ENCODE measurements at regions not wholly inside any gene's neighbourhood (a gene's known extent, or its start where the extent isn't known, plus 50 kb on each side); places are given as distances from the start of the nearest gene placed in this dataset.

DNA sequence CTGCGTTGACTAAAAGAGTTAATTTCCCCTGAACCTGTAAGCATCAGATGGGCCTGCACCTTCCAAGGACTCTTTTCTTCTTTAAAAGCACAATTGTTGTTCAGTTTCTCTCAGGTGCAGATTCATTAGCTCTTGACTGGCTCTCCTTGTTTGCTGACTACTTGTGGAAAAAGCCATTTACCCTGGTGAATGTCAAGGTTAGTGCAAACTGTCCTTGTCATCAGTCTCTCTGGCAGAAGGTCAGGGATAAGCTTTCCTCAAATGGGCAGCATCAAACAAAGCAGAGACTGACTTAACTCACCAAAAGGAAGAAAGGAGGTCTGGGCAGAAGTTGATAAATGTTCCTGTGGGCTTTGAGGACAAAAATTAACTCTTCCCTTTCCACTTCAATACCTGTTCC, 922.7 kb downstream of the BCL11A start:
- DNase-seq = no peak

GRCh38 chr2:59627599-59627998, 925.9 kb downstream of the BCL11A start:
- no peak for DNase-seq

DNA sequence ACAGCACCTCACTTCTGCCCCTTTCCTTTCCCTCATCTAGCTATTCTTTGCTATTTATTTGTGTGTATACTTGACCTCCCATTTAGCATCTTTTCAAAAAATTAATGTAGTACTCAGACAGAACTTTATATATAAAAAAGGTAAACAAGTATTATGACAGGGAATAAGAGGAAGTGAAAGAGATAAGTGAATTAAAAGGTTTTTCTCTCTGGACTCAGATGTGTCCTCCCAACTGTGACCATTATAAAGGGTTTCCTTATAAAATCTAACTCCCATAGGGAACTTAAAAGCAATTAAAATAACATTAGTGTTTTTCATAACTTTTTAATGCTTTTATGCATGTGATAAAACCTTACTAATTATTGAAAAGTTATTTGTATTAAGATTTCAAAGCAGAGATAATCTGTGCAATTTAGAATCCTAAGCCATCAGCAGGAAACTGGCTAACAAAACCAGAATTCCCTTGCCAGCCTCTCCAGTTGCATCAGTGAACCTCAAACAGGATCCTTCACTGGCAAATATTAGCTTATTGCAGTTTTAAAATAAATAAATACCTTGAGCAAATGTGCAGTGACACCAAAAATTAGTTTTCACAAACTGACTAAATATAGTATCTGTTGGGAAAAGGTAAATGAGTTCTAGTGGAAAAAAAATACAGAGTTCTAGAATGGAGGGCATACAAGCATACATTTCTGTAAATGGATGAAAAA, 930.7 kb downstream of the BCL11A start:
- DNase-seq = no peak

GRCh38 chr2:59604123-59604522, 949.3 kb downstream of the BCL11A start:
- no peak for DNase-seq

DNA sequence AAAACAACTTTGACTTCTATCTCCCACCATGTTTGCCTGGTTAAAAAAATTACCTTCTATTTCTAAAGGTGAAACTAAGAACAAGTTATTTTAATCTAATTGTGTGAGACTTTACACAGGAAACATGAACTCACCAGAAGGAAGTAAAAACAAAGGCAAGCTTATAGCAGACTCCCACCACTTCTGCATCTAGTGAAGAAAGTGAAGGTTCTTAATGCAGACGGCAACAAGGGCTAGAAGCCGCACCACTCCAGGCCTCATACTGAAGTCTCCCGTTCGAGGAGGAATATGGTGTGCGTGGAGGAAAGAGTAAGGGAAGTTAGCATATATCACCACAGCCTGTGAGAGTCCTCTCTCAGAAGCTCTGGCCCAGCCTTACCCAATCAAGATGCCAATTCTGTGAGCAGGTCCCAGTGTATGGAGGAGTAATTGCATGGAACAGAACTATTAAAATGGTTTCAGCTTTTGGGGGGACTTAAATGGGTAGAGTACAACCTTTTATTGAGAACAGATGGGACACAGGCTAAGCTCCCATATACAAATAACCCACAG, 958.7 kb downstream of the BCL11A start:
- no peak for DNase-seq

DNA sequence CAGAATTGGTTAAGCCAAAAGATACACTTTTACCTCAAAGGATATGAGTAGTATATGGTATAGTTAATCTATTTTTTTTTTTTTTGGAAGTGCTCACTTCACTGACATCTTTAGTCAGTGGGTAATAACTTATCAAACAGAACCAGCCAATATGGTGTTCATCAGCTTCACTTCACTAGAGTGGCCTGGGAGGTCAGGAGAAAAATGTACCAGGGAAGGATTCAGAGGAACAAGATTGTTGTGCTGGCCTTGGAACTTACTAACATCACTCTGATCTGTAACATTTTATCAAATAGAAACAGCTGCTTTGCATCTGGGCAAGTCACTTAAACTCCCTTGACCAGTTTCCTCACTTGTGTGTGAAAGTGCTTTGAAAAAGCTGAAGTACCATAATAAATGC, 962.7 kb downstream of the BCL11A start:
- no peak for DNase-seq

DNA sequence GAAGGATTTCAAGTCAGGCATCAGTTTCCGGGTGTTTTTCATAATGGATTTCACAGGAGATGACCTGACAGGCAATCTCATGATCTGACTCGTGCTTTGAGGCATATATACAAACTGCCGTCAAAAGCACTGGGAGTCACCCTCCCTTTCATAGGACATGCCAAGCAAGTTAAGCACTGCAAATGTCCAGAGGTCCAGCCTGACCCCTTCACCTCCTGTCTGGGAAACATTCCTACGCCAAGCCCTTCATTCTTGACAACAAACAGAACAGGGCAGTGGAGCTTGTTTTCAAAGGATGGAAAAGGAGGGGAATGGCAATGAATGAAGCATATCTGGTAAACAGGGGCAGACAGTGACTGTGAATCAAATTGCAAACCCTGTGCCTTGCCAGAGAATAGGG, 963.6 kb downstream of the BCL11A start:
- no peak for DNase-seq

DNA sequence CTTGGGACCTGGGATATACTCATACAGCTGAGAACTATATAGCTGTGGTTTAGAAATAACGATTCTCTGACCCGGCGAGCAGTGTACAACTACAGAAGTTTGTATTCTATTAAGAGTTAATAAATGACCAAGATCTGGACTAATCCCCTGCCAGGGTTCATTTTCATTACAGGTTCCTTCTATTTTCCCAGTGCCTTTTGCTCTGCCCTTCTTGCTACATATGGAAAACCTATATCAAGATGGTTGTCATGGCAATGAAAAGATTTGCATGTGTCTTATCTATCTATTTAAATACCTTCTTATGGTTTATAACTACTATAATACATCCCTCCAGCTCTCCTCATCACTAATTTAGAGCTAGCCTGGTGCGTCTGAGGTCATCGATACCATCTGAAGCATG, 965.2 kb downstream of the BCL11A start:
- DNase-seq = no peak

DNA sequence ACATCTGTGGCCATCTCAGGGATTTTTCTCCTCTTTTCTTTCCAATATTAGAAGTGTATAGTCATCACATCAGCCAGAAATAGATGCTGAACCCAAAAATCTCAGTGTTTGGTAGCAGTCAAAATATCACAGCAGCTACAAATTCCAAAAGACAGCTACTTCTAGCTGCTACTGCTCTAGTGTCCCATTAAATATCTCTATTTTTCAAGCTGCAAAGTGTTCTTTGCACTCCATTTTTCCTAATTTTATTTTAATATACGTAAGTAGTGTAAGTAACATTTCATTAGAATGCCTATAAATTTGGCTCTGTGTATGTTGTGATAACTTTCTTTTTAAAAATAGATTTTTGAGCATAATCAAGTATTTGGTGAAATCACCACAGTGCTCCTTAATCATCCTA, 967.3 kb downstream of the BCL11A start:
- DNase-seq = no peak

DNA sequence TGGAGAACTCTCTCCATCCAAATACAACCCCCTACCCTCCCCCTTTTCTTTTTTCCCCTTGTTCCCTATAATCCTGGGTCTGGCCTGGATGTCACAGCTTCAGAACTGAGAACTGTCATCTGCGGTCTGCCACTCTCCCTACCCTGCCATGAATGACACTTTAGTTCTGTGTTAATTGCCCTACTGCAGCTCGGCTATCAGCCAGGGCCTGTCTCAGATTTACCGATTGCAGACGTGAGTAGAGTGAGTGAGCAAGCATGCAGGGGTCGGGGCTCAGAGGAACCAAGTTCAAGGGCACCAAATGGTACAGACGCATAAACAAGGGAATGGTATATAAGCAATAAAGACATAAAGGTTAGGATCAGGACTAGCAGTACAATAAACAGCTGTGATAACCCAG, 967.8 kb downstream of the BCL11A start:
- no peak for DNase-seq

DNA sequence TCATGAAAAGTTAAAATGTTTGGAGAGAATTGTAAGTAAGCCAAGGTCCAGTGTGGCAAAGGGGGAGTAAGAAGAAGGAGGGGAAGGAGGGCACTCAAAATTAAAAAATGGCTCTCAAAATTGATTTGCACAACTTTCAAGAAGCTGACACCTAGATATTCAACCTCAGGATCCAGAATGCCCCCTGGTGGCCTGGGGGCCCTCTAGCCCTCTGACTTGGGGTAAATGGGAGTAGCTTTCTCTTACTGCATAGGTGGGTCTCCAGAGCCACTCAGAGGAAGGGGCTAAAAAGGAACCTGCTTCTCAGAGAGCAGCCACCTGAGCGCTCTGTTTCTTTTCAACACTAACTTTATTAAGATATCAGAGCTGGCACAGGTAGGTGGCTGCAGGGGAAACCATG, 968.5 kb downstream of the BCL11A start:
- no peak for DNase-seq

DNA sequence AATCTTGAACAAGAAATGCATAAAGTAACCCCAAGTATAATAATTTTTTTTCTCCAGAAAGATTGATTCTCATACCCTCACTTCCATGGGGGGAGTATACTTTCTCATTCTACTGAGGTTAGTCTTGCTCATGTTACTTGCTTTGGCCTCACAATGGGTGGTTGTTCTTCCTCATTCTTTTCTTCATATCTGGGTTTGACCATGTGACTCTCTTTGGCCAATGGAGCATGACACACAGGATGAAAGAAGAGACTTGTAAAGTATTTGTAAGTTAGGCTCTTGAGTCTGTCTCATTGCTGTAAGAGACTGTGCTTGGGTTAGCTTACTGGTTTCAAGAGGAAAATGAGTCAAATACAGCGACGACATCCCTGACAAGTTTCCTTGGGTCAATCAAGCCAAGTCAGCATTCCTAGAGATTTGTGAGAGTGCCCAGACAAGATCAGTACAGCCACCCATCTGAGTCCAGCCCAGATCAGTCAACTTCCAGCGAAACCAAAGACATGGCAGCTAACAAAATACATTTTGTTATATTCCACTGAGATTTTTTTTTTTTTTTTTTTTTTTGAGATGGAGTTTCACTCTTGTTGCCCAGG, 970.2 kb downstream of the BCL11A start:
- DNase-seq = no peak

DNA sequence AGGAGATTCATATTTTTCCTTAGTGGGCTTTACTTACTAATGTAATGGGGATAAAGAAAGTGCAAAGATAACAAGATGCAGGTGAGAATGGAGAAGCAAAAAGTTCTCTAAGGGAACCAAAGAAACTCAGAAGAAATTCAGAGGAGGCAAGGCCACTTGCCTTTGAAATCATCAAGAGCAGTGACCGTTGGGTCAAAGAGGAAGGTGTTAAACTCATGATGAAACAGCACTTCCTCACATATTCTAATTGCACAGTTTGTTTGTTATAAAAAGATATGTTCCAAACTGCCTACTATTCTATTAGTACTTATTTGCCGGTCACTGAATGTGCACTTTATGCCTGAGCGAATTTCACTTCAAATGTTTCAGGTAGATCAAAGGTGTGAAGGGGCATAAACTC, 975.1 kb downstream of the BCL11A start:
- DNase-seq = no peak

GRCh38 chr2:59575191-59575590, 978.3 kb downstream of the BCL11A start:
- no peak for DNase-seq

GRCh38 chr2:59572227-59572626, 981.2 kb downstream of the BCL11A start:
- DNase-seq = no peak

DNA sequence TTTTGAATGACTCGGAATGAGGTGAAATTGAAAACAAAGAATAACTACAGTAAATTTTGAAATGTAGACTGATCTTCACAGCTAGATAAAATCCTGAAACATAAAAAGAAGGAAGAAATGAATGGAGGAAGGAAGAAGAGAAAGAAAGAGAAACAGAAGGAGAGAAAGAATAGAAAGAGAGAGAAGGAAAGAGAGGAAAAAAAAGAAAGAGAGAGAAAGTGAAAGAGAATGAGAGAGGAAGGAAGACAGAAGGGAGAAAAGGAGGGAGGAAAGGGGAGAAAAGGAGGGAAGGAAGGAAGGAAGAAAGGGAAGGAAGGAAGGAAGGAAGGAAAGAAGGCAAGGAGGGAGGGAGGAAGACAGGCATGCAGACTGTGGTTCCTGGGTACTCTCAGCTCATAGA, 982.6 kb downstream of the BCL11A start:
- no peak for DNase-seq

- DNase-seq = no peak
These were observed 984.3 kb downstream of the BCL11A start for GRCh38 chr2:59569124-59569523.

GRCh38 chr2:59568461-59568860, 985.0 kb downstream of the BCL11A start:
- no peak for DNase-seq

GRCh38 chr2:59567151-59567550, 986.3 kb downstream of the BCL11A start:
- no peak for DNase-seq

DNA sequence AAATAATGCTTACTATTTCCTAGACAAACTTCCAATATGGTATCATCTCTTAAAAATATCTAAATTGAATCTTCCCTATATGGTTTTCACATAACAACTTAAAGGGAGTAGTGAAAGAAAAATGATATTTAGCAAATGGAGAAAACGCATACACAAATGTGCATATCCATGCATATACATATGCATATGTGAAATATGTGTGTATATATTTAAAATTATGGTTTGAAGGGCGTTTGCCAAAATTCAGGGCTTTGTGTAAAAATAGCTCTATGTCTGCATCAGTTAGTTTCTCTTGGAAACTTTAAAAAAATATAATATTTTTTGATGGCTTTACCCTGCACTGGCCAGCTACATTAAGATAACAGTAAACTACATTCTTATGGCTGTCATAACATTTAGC, 986.7 kb downstream of the BCL11A start:
- DNase-seq = no peak

GRCh38 chr2:59561281-59561680, 992.2 kb downstream of the BCL11A start:
- DNase-seq = no peak

DNA sequence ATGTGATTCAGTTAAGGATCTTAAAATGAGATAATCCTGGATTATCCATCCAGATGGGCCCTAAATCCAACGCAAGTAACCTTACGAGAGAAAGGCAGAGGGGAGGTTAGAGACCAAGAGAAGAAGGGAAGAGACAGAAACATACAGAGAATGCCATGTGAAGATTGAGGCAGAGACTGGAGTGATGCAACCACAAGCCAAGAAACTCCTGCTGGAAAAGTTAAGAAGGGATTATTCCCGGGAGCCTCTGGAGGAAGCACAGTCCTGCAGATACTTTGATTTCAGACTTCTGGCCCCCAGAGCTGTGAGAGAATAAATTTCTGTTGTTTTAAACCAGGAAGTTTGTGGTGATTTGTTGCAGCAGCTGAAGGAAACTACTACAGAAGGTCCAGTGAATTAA, 992.7 kb downstream of the BCL11A start:
- no peak for DNase-seq

DNA sequence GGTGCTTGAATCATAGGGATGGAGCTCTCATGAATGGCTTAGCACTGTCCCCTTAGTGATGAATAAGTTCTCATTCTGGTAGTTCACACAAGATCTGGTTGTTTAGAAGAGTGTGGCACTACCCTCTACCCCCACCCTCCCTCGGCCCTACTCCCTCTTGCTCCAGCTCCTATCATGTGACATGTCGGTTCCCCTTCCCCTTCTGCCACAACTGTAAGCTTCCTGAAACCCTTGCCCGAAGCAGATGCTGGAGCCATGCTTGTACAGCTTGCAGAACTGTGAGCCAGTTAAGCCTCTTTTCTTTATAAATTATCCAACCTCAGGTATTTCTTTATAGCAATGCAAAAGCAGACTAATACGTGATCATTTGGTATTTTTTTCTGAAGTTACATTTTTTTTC, 1012.6 kb downstream of the BCL11A start:
- no peak for DNase-seq

- DNase-seq = no peak
These were observed 1015.0 kb downstream of the BCL11A start for GRCh38 chr2:59538398-59538911.

- DNase-seq = no peak
These were observed 1020.6 kb downstream of the BCL11A start for GRCh38 chr2:59532808-59533207.

Data from activated T-cell treated with anti-CD3 and anti-CD28 coated beads for 4 hours (primary cell).